ENCODE measurements at regions not wholly inside any gene's neighbourhood (a gene's known extent, or its start where the extent isn't known, plus 50 kb on each side); places are given as distances from the start of the nearest gene placed in this dataset.

DNA sequence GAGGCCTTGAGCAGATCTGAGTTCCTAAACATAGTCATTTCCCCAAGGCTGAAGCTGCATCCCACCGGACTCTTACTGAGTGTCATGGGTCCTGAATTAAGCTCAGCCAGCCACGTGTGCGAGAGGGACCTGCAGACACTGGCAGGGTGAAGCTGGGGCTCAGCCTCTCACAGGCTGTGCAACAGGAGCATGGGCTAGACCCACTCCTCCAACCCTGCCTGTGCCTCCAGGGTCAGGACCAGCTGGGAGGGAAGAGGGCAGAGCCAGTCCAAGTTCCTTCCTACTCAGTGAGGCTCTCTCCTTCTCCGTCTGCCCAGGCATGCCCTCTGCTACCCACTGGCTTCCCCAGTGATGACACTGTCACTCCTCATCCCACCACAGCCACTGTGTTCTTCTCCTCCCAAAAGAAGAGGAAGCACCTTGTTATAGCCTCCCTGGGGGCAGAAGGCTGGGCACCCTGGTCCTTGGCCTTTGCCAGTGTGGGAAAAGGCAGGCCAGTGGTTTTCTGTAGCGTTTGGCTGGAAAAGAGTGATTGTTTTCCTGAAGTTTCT, 78.9 kb downstream of the KCNF1 start:
- Mint-ChIP-seq H3K4me1 (no peaks in the 10 kb centered on the region), H3K4me3 (no peak overlapping the region), H3K36me3 (no peaks in the 10 kb centered on the region), H3K27me3 (ENCODE audit: low read depth in 3 of 3) (peaks cover 0 to 6% (median 2%) of the 10 kb centered on the region in 3 donors), H3K9me3 (no peaks in the 10 kb centered on the region), H3K27ac (no peak overlapping the region)
- no peak for DNase-seq

DNA sequence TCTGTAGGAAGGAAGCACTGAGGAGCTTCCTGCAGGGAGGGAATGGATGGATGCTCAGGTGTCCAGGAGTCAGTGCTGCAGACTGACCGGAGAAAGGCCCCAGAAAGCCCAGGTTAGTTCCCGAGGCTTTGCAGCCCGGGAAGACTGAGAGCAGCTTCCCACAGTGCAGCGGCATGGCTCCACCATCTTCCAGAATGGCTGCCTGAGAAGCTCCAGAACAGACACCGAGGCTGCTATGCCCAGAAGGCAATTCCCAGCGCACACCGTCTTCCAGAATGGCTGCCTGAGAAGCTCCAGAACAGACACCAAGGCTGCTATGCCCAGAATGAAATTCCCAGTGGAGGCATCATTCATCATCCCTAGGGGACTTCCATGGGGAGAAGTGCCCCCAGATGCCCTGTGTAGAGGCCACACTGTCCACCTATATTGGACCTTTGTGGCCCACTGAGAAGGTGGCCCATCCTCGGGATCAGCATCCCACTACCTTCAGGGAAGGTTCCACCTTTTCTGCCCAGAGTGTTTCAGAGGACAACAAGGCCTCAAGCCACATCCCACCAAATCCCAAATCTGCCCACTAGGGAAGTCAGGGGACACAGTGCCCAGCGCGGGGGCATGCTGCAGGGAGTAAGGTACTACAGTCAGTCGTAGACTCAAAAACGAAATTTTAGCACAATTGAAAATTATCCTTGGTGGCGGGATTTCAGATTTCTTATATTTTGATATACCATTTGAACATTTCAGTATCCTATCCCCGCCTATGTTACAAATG, 80.5 kb downstream of the KCNF1 start:
- Mint-ChIP-seq H3K4me3 (no peak overlapping the region), H3K4me1 (no peaks in the 10 kb centered on the region), H3K27ac (no peak overlapping the region), H3K27me3 (ENCODE audit: low read depth in 3 of 3) (peaks cover 0 to 6% (median 2%) of the 10 kb centered on the region in 3 donors), H3K36me3 (no peaks in the 10 kb centered on the region), H3K9me3 (no peaks in the 10 kb centered on the region)
- DNase-seq: no peak

DNA sequence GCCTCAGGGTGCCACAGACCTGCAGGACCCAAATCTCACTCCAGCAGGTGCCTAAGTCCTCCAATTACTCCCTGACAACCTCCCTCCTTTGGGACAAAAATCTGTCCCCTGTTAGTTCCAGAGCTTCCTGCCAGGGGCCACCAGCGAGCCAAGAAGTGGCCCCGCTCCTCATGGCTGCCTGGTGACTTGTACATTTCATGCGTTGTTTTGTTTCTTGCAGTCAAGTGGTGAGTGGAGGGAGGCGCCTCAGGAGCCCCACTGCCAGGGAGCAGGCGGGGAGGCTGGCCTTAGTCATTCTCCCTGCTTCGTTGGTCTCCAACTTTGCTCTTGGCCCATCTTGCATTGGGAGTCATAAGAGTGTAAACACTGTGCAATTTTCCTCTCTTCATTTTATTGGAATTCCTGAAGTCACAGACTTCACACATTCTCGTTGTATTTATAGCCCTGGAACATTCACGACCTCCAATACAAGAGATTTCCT, 81.3 kb downstream of the KCNF1 start:
- H3K9me3 Mint-ChIP-seq: no peaks in the 10 kb centered on the region
- H3K27me3 Mint-ChIP-seq (ENCODE audit: low read depth in 3 of 3): peaks cover 0 to 6% (median under 1%) of the 10 kb centered on the region in 3 donors
- no peaks in the 10 kb centered on the region for H3K36me3 Mint-ChIP-seq
- H3K4me3 Mint-ChIP-seq: no peak overlapping the region
- DNase-seq: no peak
- no peak overlapping the region for H3K27ac Mint-ChIP-seq
- H3K4me1 Mint-ChIP-seq: no peaks in the 10 kb centered on the region

DNA sequence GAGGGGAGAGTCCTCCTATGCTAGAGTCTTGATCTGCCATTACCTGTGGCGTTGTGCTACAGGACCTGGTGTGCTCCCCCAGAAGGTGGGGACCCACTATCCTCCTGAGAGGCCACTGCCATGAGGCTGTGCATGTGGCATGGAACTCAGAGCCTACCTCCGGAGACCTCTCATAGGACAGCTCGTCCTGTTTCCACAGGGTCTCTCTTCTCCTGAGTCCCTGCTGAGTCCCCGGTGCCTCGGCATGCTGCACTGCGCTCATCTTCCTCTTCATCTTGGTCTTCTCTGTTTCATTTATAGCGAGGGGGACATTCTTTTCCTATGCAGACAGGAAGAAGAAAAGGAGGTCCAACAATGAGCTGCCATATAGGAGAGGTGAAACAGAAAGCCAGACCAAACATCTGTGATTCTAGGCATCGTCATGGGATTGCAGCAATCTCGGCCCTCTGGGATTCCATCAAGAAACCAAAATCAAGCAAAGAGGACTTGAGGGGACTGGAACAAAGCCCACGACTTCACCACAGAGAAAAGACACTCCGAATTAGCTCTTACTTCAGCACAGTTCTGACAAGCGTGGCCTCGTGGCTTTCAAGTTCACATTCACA, 83.7 kb downstream of the KCNF1 start:
- H3K4me3 Mint-ChIP-seq: no peak overlapping the region
- H3K27me3 Mint-ChIP-seq (ENCODE audit: low read depth in 3 of 3): peaks cover 0 to 6% (median 0%) of the 10 kb centered on the region in 3 donors
- H3K27ac Mint-ChIP-seq: no peak overlapping the region
- H3K4me1 Mint-ChIP-seq: no peaks in the 10 kb centered on the region
- no peaks in the 10 kb centered on the region for H3K9me3 Mint-ChIP-seq
- DNase-seq: no peak
- H3K36me3 Mint-ChIP-seq: no peaks in the 10 kb centered on the region

DNA sequence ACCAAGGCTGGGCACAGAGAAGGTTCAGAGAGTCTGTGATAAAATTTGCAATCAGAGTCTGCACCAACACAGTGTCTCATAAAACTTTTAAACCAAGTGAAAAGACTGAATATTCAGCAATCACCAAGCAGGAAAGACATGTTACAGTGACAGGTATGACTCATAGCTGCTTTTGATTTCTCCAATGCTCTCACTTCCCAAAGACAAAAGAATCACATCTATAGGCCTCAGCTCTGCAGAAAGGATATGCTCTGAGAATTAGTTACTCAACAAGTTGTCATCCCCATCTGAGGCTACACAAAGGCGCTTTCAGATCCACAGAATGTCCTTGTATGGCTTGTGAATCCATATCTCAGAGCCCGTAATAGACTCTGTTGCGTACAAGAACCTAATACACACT, 92.5 kb downstream of the KCNF1 start:
- Mint-ChIP-seq H3K9me3 (no peaks in the 10 kb centered on the region), H3K27ac (no peak overlapping the region), H3K4me1 (no peaks in the 10 kb centered on the region), H3K4me3 (no peak overlapping the region), H3K27me3 (ENCODE audit: low read depth in 3 of 3) (peaks cover 0 to 17% (median 8%) of the 10 kb centered on the region in 3 donors), H3K36me3 (no peaks in the 10 kb centered on the region)
- no peak for DNase-seq

DNA sequence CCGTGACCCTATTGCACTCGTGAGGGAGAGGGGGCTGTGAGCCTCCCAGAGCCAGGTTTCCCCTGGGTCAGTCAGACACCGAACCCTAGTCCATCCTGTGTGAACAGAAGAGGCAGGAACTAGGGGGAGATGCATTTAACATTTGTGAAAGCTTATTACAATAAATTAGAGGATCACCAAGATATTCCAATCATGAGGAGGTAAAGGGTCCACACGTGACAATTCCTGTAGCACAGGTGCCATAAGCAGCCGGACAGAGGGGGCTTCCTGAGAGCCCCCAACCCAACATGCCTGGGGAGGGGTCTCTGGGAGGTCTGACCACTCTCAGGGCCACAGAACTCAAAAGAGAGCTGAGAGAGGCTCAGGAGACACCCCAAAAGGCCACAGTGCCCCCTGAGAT, 93.3 kb downstream of the KCNF1 start:
- Mint-ChIP-seq H3K36me3 (no peaks in the 10 kb centered on the region), H3K4me3 (no peak overlapping the region), H3K27ac (no peak overlapping the region)

DNA sequence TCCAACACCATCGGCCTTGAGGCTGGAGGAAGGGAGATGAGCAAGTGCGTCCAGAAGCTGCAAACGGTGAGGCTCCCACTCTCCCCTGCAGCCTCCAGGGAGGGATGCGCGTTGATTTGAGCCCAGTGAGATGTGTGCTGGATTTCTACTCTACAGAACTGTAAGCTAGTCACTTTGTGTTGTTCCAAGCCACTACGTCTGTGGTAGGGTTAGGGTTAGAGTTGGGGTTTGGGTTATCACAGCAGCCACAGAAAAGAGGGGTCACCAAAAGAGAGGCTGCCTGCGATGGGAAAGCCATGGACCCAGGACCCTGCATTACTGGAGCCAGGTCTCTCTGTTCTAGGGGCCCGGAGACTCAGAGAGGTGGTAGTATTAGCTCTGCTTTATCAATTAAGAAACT, 94.5 kb downstream of the KCNF1 start:
- peaks cover 1 to 17% (median 9%) of the 10 kb centered on the region in 3 donors for H3K27me3 Mint-ChIP-seq (ENCODE audit: low read depth in 3 of 3)
- no peak overlapping the region for H3K27ac Mint-ChIP-seq
- no peak for DNase-seq
- no peak overlapping the region for H3K4me3 Mint-ChIP-seq
- no peaks in the 10 kb centered on the region for H3K36me3 Mint-ChIP-seq
- peaks cover 0 to 9% (median 0%) of the 10 kb centered on the region in 6 donors for H3K9me3 Mint-ChIP-seq
- no peaks in the 10 kb centered on the region for H3K4me1 Mint-ChIP-seq

More for the DNA sequence above, 93.3 kb downstream of the KCNF1 start:
- H3K27me3 Mint-ChIP-seq (ENCODE audit: low read depth in 3 of 3): peaks cover 0 to 17% (median 8%) of the 10 kb centered on the region in 3 donors
- H3K9me3 Mint-ChIP-seq: no peaks in the 10 kb centered on the region
- no peak for DNase-seq
- no peaks in the 10 kb centered on the region for H3K4me1 Mint-ChIP-seq

DNA sequence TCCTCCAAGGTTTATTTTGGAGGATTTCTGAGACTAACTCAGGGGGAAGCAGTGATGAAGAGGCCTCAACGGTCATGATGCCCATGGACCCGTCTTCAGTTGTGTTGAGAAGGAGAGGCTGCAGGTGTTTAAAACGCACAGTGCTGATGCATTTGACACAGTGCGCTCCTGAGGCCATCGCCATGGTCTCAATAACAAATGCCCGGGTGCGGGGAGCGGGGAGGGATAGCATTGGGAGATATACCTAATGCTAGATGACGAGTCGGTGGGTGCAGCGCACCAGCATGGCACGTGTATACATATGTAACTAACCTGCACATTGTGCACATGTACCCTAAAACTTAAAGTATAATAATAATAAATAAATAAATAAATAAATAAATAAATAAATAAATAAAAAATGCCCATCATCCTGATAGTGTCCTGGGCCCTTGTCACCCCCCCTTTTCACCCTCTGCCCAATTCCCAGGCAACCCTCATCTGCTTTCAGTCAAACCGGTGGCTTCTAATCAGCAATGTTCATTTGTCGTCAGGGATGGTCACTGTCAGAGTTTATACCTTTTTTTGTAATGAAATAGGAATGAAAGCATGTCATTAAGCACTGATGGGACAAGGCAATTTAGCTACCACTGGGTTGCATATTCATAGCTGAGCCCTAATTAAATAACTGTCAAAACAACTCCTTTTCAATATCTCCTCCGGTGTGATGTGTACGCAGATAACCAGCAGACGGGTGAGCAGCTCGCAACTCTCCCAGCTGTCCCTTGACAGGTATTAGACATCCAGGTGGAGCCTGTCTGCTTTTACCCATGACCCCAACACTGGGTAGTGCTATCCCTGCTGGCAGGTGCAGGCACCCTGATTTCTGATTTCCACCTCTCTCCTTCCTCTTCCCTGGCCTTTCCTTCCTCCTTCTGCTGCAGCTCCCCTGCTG, 95.9 kb downstream of the KCNF1 start:
- H3K4me3 Mint-ChIP-seq: no peak overlapping the region
- no peak overlapping the region for H3K27ac Mint-ChIP-seq
- peaks cover 3 to 15% (median 10%) of the 10 kb centered on the region in 3 donors for H3K27me3 Mint-ChIP-seq (ENCODE audit: low read depth in 3 of 3)
- no peak for DNase-seq
- peaks cover 0 to 11% (median 0%) of the 10 kb centered on the region in 6 donors for H3K9me3 Mint-ChIP-seq
- H3K4me1 Mint-ChIP-seq: no peaks in the 10 kb centered on the region
- H3K36me3 Mint-ChIP-seq: no peaks in the 10 kb centered on the region

DNA sequence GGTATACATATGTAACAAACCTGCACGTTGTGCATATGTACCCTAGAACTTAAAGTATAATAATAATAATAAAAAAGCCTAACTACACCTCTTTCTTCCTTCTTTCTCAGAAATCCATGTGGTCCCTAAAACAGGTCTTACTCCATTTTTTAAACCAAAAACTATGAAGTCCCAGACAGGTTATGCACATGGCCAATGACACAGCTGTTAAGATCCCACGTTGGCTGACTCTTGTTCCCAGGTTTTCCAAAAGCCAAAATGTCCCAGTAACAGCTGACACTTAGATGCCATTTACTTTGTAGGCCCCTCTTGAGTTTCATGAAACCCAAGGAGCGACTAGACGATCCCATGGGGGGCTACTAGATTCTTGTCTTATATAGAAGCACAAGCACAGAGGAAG, 97.0 kb downstream of the KCNF1 start:
- Mint-ChIP-seq H3K27ac (no peak overlapping the region), H3K27me3 (ENCODE audit: low read depth in 3 of 3) (peaks cover 3 to 11% (median 10%) of the 10 kb centered on the region in 3 donors), H3K4me1 (no peaks in the 10 kb centered on the region), H3K4me3 (no peak overlapping the region), H3K9me3 (peaks cover 0 to 13% (median 0%) of the 10 kb centered on the region in 6 donors), H3K36me3 (no peaks in the 10 kb centered on the region)
- DNase-seq: no peak

DNA sequence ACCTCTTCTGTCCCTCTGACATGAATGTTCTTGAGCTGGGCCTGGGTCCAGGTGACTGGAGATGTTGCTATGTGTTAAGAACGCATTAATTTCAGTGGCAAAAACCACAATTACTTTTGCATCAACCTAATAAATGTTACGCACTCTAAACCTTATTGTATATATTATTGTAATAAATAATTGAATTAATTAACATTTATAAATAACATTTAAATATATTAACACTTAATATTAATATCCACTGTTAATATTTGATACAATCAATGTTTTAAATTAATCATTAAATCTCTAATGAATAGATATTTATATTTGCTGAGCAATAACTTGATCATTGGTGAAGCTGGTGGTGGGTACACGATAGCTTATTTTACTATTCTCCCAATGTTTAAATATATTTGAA, 97.4 kb downstream of the KCNF1 start:
- no peak for DNase-seq
- peaks cover 3 to 11% (median 10%) of the 10 kb centered on the region in 3 donors for H3K27me3 Mint-ChIP-seq (ENCODE audit: low read depth in 3 of 3)
- H3K9me3 Mint-ChIP-seq: peaks cover 0 to 13% (median 0%) of the 10 kb centered on the region in 6 donors
- no peak overlapping the region for H3K27ac Mint-ChIP-seq
- no peaks in the 10 kb centered on the region for H3K36me3 Mint-ChIP-seq
- no peak overlapping the region for H3K4me3 Mint-ChIP-seq
- no peaks in the 10 kb centered on the region for H3K4me1 Mint-ChIP-seq

DNA sequence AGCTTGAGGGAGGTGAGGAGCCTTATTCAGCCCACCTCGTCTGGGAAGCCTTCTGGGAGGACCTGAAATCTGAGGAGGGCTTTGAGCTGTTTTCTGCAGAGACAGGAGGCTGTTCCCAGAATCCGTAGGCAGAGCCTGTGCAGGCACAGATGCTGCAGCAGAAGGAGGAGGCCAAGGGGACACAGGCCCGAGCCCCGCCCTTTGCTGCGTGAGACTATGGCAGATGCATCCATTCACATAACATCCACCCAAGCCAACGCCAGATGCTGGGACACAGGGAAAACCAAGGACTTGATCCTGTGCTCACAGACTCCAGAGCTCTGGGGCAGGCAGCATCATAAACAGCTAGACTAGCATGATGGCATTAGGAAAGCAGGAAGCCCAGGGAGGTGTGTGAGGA, 98.2 kb downstream of the KCNF1 start:
- peaks cover 3 to 9% (median 8%) of the 10 kb centered on the region in 3 donors for H3K27me3 Mint-ChIP-seq (ENCODE audit: low read depth in 3 of 3)
- H3K4me1 Mint-ChIP-seq: no peaks in the 10 kb centered on the region
- H3K27ac Mint-ChIP-seq: no peak overlapping the region
- H3K36me3 Mint-ChIP-seq: no peaks in the 10 kb centered on the region
- DNase-seq: no peak
- H3K9me3 Mint-ChIP-seq: peaks cover 0 to 13% (median 0%) of the 10 kb centered on the region in 6 donors
- H3K4me3 Mint-ChIP-seq: no peak overlapping the region

DNA sequence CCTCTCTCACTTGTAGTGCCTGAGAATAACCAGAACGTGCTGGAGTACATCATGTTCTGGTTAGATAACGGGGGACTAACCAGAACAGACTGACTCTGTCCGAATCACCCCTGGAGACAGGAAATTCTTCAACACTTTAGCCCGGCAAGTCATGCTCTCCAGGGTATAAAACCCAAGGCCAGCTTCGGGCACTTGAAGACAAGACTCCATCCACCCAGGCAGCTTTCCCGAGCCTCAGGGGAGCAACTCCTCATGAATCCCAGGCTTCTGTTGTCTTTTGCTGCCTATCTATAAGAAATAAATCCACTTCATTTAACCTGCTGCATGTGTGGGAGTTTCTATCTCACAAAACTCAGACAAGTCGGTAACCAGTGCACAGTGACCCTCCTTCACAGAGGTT, 99.6 kb downstream of the KCNF1 start:
- Mint-ChIP-seq H3K4me1 (no peaks in the 10 kb centered on the region), H3K4me3 (no peak overlapping the region), H3K9me3 (peaks cover 0 to 13% (median 0%) of the 10 kb centered on the region in 6 donors), H3K27me3 (ENCODE audit: low read depth in 3 of 3) (peaks cover 3 to 10% (median 6%) of the 10 kb centered on the region in 3 donors), H3K36me3 (no peaks in the 10 kb centered on the region), H3K27ac (no peak overlapping the region)
- no peak for DNase-seq

DNA sequence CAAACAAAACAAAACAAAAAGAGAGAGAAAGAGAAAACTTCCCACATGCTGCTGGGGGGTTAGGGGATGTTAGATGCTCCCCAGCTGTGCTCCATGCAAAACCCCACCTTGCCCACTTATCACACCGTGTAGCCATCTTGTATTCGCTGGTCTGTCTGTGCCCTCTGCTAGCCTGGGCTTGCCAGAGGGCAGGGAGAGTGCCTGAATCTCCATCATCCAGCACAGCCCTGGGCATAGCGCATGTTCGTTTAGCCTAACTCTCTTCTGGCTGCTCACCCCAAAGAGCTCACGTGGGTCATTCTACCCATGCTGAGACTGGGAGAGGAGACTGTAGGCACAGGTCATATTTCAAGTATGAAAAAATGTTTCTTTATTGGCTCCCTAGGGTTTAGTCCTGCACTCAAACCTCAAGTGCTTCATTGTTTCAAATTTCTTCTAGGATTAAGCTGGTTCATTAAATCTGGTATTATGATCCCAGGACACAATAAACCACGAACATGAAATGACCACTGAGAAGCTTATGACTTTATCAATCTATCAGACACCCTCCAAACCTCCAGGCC, 100.5 kb downstream of the KCNF1 start:
- Mint-ChIP-seq H3K27ac (no peak overlapping the region), H3K27me3 (ENCODE audit: low read depth in 3 of 3) (peaks cover 3 to 15% (median 6%) of the 10 kb centered on the region in 3 donors), H3K4me3 (no peak overlapping the region), H3K9me3 (peaks cover 0 to 13% (median 0%) of the 10 kb centered on the region in 6 donors), H3K36me3 (no peaks in the 10 kb centered on the region), H3K4me1 (no peaks in the 10 kb centered on the region)
- no peak for DNase-seq

Data from immature natural killer cell (primary cell).